GM18873 (cell line): ENCODE measurements at regions not wholly inside any gene's neighbourhood (a gene's known extent, or its start where the extent isn't known, plus 50 kb on each side); places are given as distances from the start of the nearest gene placed in this dataset.
"Not testable (repeated sequence)": the region's sequence is repeated elsewhere in the genome, so short reads cannot be mapped to it uniquely, and the experiment has no call there.

ENCODE experiments used
- ATAC-seq: cut with Tn5 transposase; IDR thresholded peaks from one replicate; pipeline ENCODE4 v1.9.1; 2021; ENCODE audit warnings: mild to moderate bottlenecking, moderate library complexity, moderate number of reproducible peaks; ENCODE audit not compliant: unreplicated experiment, low FRiP score

DNA sequence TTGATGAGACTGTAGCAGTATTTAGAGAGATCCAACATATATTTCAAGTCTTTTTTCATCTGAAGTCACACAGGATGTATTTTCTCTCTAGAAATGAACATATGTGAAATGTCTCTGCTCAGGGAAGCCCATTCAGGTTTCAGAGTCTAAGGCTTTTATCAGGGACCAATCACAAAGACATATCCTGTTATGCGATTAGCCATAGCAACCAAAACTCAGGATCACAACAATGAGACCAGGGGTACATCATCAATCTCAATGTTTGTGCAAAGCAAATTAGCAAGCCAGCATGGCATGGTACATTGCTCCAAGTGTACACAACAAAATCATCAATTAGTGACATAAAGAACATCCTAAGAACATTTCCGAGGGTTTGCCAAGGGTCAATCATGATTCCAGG, 99.2 kb upstream of the AMN1 start:
- ATAC-seq = no peak

DNA sequence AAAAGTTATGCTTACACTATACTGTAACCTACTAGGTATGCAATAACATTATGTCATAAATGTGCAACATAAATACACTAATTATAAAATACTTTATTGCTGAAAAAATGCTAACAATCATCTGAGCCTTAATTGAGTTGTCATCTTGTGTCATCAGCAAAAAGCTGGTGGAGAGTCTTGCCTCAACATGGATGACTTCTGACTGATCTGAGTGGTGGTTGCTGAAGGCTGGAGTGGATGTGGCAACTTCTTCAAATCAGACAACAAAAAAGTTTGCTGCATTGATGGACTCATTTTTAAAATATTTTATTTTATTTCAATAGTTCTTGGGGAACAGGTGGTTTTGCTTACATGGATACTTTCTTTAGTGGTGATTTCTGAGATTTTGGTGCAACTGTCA, 93.9 kb upstream of the AMN1 start:
- ATAC-seq = no peak

DNA sequence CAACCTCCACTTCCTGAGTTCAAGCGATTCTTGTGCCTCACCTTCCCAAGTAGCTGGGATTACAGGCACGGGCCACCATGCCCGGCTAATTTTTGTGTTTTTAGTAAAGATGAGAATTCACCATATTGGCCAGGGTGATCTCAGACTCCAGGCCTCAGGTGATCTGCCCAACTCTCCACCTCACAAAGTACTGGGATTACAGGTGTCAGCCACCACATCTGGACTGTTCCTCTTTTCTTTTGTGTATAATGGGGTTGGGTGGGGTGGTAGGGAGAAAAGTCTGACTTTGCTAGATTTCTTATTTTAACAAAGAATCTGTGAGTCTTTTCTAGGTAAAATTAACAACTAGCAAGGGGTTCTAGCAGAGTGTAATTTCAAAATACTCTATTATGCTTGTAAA, 92.7 kb upstream of the AMN1 start:
- no peak for ATAC-seq

DNA sequence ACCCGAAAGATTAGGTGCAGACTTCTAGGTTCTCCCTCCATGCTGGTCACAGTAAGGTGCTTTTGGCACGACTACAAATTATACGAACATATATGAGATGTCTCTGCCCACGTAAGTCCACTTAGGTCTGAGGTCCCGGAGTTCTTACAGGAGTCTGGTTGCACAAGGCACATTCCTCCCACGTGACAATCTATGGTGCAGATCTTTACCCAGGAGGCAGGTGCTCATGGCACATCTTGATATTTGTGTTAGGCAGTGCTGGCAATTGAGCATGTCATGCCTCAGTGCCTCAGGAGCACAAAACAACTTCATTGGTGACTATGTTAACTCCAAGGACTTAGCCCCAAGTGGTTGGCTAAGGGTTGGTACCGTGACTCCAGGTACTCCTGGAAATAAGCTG, 92.0 kb upstream of the AMN1 start:
- ATAC-seq = no peak

DNA sequence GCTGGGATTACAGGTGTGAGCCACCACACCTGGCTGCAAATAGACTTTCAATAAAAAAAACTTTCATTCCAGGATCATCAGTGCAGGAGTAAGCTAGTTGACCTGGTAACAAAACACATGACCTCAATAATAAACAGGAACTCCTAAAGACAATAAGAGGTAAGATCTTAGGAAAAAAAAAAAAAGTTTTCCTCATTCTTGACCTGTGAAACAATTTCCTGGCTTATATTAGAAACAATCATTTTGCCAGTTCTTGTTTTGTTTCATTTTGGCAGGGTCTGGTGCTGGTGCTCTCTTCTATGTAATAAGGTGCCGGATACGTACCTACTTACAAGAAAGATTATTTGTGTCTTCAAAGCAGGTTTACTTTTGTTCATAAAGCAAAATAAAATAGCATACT, 90.6 kb upstream of the AMN1 start:
- no peak for ATAC-seq

DNA sequence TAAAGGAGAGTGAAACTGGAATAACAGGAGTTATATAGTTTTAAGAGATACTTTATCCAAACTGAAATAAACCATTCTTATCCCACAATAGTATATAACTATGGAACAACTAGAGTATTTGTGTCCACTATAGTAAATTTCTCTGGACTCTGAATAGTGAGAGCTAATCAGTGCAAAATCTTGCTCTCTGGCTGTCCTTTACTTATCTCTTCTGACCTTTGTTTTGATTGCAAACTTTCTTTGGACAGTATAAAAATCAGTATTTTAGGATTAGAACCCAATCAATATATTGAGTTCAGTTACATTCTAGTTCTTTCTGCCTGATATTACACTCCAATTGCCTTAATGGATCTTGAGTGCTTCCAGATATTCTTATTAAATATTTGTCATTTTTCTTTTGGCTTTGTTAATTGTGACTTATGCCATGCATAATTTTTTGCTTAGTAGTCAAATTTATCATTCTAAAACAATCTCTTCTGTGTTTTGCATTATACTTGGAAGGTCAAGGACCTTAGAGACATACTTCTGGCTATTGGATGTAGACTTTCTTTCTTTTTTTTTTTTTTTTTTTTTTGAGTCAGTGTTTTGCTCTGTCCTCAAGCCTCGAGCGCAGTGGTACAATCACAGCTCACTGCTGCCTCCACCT, 89.9 kb upstream of the AMN1 start:
- ATAC-seq = no peak

DNA sequence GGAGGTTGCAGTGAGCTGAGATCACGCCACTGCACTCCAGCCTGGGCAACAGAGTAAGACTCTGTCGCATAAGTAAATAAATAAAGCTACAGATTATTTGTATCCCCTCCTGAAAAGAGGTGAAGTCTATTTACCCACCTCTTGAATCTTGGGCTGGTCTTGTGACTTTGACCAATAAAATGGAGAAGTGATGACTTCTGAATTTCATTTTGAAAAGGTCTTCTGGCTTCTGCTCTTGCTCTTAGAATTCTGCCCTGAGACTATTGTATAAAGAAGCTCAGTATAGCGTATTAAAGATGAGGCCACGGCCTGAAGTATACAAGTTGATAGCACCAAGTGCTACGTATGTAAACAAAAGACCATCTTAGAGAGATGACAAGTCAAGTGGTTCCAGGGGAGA, 88.3 kb upstream of the AMN1 start:
- no peak for ATAC-seq

DNA sequence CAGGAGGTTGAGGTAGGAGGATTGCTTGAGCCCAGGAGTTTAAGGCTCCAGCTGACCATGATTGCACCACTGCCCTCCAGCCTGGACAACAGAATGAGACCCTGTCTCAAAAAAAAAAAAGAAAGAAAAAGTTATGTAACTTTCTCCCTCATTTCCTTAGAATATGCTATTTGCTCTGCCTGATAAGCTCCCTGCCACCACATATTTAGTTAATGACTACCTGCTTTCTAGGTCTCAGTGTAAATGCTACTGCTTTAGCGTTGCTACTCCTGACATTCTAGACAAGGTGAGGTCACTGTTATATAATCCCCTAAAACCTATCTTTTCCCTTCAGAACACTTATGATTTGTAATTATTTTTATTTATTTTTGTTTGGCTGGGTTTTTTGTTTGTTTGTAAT, 86.3 kb upstream of the AMN1 start:
- no peak for ATAC-seq

DNA sequence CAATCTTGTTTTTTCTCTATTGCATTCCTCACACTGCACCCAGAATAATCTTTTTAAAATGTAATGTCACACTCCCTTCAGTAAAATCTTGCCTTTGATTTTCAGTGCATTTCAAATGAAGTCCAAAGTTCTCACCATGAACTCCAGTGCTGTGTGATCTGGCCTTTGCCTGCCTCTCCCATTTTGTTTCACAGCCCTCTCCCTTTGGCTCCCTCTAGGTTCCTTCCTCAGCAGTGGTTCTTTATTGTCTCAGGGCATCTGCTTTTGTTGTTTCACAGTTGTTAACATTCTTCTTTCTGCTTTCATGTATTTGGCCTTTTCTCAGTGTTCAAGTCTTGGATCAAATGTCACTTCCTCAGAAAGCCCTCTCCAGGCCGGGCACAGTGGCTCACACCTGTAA, 84.5 kb upstream of the AMN1 start:
- no peak for ATAC-seq

DNA sequence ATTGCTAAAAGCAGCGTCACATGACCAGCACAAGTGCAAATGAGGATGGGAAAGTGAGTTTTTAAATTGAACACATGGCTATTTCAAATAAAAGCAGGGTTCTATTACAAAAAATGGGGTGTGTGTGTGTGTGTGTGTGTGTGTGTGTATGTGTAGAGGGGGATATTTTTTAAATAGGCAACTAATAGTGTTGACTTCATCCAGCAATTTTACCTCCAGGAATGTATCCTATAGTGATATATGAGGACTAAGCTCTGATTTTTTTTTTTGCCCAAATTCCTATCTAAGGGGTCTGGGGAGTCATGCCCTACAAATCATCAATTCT, 78.9 kb upstream of the AMN1 start:
- no peak for ATAC-seq

DNA sequence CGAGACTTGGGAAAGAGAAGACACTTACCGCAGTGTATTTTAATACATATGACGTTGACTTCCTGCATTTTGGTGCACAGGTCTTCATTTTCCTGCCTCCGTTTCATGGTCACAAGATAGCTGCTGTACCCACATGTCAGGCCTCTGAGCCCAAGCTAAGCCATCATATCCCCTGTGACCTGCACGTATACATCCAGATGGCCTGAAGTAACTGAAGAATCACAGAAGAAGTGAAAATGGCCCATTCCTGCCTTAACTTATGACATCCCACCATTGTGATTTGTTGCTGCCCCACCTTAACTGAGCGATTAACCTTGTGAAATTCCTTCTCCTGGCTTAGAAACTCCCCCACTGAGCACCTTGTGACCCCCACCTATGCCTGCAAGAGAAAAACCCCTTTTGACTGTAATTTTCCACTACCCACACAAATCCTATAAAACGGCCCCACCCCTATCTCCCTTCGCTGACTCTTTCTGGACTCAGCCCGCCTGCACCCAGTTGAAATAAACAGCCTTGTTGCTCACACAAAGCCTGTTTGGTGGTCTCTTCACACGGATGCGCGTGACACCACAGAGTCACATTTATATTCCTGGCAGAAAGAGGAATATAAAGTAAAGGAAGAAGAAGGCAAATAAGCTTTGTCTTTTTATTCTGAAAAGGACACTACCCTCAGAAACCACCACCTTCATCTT, 78.4 kb upstream of the AMN1 start:
- not testable (repeated sequence) for ATAC-seq

DNA sequence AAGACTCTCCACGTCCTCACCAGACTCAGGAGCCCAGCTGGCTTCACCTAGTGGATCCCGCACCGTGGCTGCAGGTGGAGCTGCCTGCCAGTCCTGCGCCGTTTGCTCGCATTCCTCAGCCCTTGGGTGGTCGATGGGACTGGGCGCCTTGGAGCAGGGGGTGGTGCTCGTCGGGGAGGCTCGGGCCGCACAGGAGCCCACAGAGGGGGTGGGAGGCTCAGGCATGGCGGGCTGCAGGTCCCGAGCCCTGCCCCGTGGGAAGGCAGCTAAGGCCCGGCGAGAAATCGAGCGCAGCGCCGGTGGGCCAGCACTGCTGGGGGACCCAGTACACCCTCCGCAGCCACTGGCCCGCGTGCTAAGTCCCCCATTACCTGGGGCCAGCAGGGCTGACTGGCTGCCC, 76.9 kb upstream of the AMN1 start:
- ATAC-seq = not testable (repeated sequence)

DNA sequence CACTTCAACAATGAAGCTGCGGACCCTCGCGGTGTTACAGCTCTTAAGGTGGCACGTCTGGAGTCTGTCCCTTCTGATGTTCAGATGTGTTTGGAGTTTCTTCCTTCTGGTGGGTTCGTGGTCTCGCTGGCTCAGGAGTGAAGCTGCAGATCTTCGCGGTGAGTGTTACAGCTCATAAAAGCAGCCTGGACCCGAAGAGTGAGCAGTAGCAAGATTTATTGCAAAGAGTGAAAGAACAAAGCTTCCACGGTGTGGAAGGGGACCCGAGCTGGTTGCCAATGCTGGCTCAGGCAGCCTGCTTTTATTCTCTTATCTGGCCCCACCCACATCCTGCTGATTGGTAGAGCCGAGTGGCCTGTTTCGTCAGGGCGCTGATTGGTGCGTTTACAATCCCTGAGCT, 75.9 kb upstream of the AMN1 start:
- ATAC-seq = not testable (repeated sequence)

DNA sequence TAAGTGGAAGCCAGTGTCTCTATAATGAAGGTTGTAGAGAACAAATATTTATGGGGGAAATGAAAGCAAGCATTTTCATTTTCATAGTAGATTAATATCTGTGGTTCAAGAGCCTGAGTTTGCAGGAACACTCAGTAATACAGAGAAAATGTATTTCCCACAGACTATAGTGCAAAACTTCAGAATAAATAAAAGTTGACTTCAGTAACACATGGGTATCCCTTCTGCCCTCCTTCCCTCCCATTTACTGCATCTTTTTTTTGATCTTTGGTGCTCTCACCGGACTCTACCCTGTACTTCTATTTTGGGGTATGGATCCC, 75.3 kb upstream of the AMN1 start:
- no peak for ATAC-seq

DNA sequence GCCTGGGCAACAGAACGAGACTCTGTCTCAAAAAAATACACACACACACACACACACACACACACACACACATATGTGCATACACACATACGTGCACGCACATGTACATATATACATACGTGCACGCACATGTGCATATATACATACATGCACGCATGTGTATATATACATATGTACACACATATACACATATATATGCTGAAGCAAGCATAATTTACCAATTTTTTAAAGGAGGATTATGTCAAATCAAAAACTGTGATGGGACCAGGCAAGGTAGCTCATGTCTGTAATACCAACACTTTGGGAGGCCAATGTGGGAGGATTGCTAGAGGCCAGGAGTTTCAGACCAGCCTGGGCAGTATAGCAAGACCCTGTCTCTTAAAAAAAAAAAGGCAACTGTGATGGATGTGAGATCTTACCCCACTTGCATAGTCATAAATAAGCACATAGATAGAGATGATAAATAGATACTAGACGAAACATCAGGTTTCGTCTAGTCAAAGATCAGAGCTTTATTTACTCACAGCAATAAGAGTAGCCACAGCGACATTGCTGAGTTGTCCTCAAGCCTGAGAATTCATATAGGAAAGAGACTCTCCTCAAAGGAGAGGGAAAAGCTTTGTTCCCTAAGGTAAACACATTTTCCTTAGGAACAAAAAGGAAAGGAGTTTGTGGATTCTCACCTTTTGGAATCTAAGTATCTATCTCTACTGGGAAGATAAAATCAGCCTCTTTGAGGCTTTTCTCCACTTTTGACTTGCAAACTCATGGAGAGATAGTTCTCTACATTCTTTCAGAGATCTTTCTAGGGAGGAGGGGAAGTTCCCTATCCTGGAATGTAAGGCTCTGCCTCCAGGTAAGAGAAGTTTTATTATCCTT, 74.7 kb upstream of the AMN1 start:
- no peak for ATAC-seq

DNA sequence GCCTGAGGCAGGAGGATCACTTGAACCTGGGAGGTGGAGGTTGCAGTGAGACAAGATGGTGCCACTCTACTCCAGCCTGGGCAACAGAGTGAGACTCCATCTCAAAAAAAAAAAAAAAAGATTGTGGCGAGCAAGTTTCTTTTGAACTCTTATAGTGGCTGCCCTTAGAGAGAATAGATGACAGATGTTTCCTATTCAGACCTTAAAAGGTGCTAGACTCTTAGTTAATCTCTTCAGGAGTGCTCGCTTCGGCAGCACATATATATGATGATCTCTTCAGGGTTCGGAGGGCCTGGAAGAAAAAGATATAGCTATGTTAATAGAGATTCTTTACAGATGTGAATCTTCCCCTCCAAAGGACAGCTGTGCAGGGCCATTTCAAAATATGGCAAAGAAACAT, 73.1 kb upstream of the AMN1 start:
- no peak for ATAC-seq

DNA sequence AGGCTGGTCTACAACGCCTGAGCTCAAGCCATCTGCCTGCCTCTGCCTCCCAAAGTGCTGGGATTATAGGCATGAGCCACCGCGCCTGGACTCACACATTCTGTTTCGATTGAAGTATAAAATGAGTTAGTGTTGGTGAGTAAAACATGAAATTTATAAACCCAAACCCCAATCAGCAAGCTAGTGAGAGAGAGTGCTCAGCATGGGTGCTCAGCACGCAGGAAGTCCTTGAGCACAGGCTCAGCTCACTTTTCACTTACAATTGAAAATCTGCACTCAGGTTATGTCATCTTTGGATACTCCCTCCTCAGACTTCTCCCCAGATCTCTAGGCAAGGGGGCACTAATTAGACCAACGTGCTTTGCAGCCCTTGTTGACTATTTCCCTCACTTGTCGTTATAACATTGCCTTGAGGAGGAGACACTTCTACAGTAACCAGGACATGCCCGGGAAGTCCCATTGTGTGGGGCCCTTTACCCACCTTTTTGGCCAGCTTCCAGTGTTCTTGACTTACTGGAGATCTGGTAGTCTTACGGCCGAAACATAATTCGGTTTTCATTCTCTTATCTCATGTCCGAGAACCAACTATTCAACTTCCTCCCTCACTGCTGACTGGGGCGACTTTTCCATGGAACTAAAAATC, 68.5 kb upstream of the AMN1 start:
- ATAC-seq = no peak

DNA sequence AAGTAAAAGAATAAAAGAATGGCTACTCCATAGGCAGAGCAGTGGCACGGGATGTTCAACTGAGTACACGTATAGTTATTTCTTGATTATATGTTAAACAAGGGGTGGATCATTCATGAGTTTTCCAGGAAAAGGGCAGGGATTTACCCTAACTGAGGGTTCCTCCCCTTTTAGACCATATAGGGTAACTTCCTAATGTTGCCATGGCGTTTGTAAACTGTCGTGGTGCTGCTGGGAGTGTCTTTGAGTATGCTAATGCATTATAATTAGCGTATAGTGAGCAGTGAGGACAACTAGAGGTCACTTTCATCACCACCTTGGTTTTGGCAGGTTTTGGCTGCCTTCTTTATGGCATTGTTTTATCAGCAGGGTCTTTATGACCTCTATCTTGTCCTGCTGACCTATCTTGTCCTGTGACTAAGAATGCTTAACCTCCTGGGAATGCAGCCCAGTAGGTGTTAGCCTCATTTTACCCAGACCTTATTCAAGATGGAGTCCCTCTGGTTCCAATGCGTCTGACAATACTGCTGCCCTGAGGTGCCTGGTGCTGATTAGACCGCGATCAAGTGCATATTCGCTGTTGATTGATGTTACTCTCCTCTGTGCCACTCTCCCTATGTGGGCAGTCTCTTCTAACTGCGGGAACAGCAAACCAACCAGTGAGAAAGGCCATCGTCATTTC, 67.6 kb upstream of the AMN1 start:
- ATAC-seq = no peak

DNA sequence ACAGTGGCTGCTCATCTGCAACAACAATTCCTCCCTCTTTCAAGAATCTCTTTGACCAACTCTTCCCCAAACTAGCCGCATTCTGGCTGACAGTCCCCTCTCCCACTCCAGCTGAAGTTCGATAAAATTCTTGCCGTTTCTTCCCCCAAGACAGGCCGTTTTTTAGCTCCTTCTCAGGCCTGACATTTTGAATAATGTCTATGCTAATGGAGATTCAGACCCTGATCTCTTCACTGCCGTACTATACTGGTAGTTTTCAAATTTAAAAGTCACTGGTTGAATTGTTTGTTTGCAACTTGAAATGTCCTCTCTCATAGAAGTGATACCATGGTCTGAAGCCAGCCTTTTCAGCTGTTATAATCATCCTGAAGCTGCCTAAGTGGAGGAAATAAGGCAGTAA, 65.9 kb upstream of the AMN1 start:
- ATAC-seq = no peak

DNA sequence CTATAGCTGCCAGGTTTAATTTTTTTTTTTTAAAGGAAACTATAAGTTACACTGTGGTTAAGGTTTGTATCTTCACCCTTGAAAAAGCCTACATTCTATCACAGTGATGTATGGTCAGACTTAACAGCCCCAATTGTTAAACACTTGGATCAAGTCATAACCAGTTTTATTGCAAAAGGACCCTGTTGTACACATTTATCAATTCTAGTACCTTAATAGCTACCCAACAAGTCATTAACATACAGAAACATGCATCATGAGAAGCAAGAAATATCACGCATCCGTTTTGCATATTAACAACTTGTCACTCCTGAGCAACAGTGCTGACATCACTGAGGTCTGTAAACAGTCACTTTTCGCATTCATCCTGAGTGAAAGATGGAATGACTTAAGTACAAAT, 62.4 kb upstream of the AMN1 start:
- not testable (repeated sequence) for ATAC-seq

DNA sequence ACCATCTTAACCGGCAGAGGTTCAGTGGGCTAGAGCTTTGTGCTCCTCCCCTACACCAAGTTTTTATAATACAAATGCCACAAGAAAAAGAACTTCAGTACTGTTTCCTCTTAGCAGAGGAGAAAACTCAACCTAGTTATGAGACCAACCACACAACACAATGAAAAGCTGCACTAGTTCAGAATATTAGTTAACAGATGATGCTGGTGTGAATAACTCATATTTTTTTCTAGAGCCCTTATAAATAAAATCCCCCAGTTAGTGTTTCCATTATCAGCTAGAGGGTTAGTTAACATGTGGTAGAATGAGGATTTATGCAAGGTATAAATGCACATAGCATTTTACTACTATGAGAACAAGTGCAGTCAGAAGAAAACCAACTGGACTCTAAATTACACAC, 61.9 kb upstream of the AMN1 start:
- no peak for ATAC-seq
